ENCODE measurements at regions not wholly inside any gene's neighbourhood (a gene's known extent, or its start where the extent isn't known, plus 50 kb on each side); places are given as distances from the start of the nearest gene placed in this dataset.
"Not testable (repeated sequence)": the region's sequence is repeated elsewhere in the genome, so short reads cannot be mapped to it uniquely, and the experiment has no call there.

- Histone ChIP-seq H3K9me2 (replicated peaks; ENCODE audit: insufficient read depth) (no peaks in the 10 kb centered on the region), H4K20me1 (ENCODE audit: insufficient read depth, poor library complexity, severe bottlenecking) (no peaks in the 10 kb centered on the region), H3K27ac (no peak overlapping the region), H3K27me3 (no peaks in the 10 kb centered on the region), H3K9me3 (ENCODE audit: low read depth) (no peaks in the 10 kb centered on the region), H3K4me2 (no peak overlapping the region), H3K4me1 (ENCODE audit: insufficient read depth) (no peaks in the 10 kb centered on the region), H3K79me2 (no peaks in the 10 kb centered on the region), H2AFZ (no peak overlapping the region), H3K4me3 (no peak overlapping the region), H3K36me3 (replicated peaks; ENCODE audit: insufficient read depth, low read depth) (no peaks in the 10 kb centered on the region)
- WGBS (ENCODE audit: low lambda C conversion rate, missing lambda C conversion rate): 89% methylated on average over 5 of the region's 5 CpGs
- DNase-seq (ENCODE audit: low spot score): no peak
- TF ChIP-seq, protein P1, sequence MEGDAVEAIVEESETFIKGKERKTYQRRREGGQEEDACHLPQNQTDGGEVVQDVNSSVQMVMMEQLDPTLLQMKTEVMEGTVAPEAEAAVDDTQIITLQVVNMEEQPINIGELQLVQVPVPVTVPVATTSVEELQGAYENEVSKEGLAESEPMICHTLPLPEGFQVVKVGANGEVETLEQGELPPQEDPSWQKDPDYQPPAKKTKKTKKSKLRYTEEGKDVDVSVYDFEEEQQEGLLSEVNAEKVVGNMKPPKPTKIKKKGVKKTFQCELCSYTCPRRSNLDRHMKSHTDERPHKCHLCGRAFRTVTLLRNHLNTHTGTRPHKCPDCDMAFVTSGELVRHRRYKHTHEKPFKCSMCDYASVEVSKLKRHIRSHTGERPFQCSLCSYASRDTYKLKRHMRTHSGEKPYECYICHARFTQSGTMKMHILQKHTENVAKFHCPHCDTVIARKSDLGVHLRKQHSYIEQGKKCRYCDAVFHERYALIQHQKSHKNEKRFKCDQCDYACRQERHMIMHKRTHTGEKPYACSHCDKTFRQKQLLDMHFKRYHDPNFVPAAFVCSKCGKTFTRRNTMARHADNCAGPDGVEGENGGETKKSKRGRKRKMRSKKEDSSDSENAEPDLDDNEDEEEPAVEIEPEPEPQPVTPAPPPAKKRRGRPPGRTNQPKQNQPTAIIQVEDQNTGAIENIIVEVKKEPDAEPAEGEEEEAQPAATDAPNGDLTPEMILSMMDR (IDR thresholded peaks at IDR 0.05; ENCODE audit: poor library complexity): no peak
- TF ChIP-seq EZH2 (IDR thresholded peaks at IDR 0.05; ENCODE audit: borderline replicate concordance): no peak
- TF ChIP-seq EZH2phosphoT487 (IDR thresholded peaks at IDR 0.05; ENCODE audit: low read depth, severe bottlenecking, unreplicated experiment): no peak
These were observed 119.1 kb upstream of the PZP start for GRCh38 chr12:9327320-9327719.

GRCh38 chr12:9326849-9327248 lies 118.7 kb upstream of the PZP start:
- H3K27me3 ChIP-seq; H3K4me1 ChIP-seq (ENCODE audit: insufficient read depth); H3K36me3 ChIP-seq (replicated peaks; ENCODE audit: insufficient read depth, low read depth); H4K20me1 ChIP-seq (ENCODE audit: insufficient read depth, poor library complexity, severe bottlenecking); H3K4me2 ChIP-seq; DNase-seq (ENCODE audit: low spot score); H3K9me3 ChIP-seq (ENCODE audit: low read depth); H3K79me2 ChIP-seq; H3K4me3 ChIP-seq; H2AFZ ChIP-seq; H3K9me2 ChIP-seq (replicated peaks; ENCODE audit: insufficient read depth); H3K27ac ChIP-seq: not testable (repeated sequence)
- WGBS (ENCODE audit: low lambda C conversion rate, missing lambda C conversion rate): 95% methylated on average over 14 of the region's 14 CpGs

DNA sequence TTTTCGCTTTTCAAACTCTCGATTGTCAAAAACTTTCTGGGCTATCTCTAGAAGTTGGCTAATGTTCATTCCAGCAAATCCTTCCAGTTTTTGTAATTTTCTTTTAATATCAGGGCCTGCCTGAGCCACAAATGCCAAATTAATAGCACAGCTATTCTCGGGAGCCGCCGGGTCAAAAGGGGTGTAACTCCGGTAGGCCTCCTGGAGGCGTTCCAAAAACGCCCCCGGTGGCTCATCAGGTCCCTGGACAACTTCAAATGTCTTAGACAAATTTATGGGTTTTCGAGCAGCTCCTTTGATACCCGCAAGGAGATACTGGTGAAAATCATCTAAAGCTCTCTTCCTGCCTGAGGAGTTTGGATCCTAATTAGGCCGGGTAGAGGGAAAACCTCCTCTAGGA lies 117.9 kb upstream of the PZP start:
- Histone ChIP-seq H3K4me1 (ENCODE audit: insufficient read depth) (no peaks in the 10 kb centered on the region), H2AFZ (no peak overlapping the region), H3K9me2 (replicated peaks; ENCODE audit: insufficient read depth) (no peaks in the 10 kb centered on the region), H3K4me3 (no peak overlapping the region), H3K27me3 (no peaks in the 10 kb centered on the region), H3K9me3 (ENCODE audit: low read depth) (no peaks in the 10 kb centered on the region), H3K27ac (no peak overlapping the region), H4K20me1 (ENCODE audit: insufficient read depth, poor library complexity, severe bottlenecking) (no peaks in the 10 kb centered on the region), H3K36me3 (replicated peaks; ENCODE audit: insufficient read depth, low read depth) (no peaks in the 10 kb centered on the region), H3K79me2 (no peaks in the 10 kb centered on the region), H3K4me2 (no peak overlapping the region)
- 72% methylated on average over 12 of the region's 12 CpGs for WGBS (ENCODE audit: low lambda C conversion rate, missing lambda C conversion rate)
- TF ChIP-seq, protein P1 (IDR thresholded peaks at IDR 0.05; ENCODE audit: poor library complexity): no peak
- TF ChIP-seq EZH2phosphoT487 (IDR thresholded peaks at IDR 0.05; ENCODE audit: low read depth, severe bottlenecking, unreplicated experiment) (no peak), EZH2 (IDR thresholded peaks at IDR 0.05; ENCODE audit: borderline replicate concordance) (no peak)
- DNase-seq (ENCODE audit: low spot score): no peak

DNA sequence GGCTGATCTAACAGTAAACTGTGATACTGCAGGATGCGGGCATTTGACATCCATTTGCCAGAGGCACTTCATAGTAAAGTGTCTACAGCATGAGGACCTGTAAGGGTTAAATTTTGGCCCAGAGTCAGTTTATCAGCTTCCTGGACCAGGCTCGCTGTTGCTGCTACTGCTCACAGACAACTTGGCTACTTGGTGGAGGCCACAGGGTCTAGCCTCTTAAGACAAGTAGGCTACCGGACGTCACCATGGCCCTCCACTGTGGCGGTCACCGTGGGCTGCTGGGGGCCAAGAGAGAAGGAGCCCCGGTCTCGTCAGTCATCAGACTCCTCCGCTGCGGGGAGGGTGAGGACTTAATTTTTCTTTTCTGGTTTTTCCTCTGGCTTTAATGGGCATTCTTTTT lies 117.3 kb upstream of the PZP start:
- TF ChIP-seq EZH2 (IDR thresholded peaks at IDR 0.05; ENCODE audit: borderline replicate concordance): no peak
- TF ChIP-seq, protein P1 (IDR thresholded peaks at IDR 0.05; ENCODE audit: poor library complexity): no peak
- no peak for TF ChIP-seq EZH2phosphoT487 (IDR thresholded peaks at IDR 0.05; ENCODE audit: low read depth, severe bottlenecking, unreplicated experiment)
- WGBS (ENCODE audit: low lambda C conversion rate, missing lambda C conversion rate): 86% methylated on average over 9 of the region's 10 CpGs
- H3K4me3 ChIP-seq: no peak overlapping the region
- H2AFZ ChIP-seq: no peak overlapping the region
- no peak overlapping the region for H3K4me2 ChIP-seq
- no peaks in the 10 kb centered on the region for H3K9me3 ChIP-seq (ENCODE audit: low read depth)
- H3K79me2 ChIP-seq: no peaks in the 10 kb centered on the region
- no peaks in the 10 kb centered on the region for H3K27me3 ChIP-seq
- H3K4me1 ChIP-seq (ENCODE audit: insufficient read depth): no peaks in the 10 kb centered on the region
- H3K36me3 ChIP-seq (replicated peaks; ENCODE audit: insufficient read depth, low read depth): no peaks in the 10 kb centered on the region
- H3K27ac ChIP-seq: no peak overlapping the region
- DNase-seq (ENCODE audit: low spot score): no peak
- no peaks in the 10 kb centered on the region for H3K9me2 ChIP-seq (replicated peaks; ENCODE audit: insufficient read depth)
- no peaks in the 10 kb centered on the region for H4K20me1 ChIP-seq (ENCODE audit: insufficient read depth, poor library complexity, severe bottlenecking)
